ENCODE measurements at regions not wholly inside any gene's neighbourhood (a gene's known extent, or its start where the extent isn't known, plus 50 kb on each side); places are given as distances from the start of the nearest gene placed in this dataset.
"Not testable (repeated sequence)": the region's sequence is repeated elsewhere in the genome, so short reads cannot be mapped to it uniquely, and the experiment has no call there.

GRCh38 chr6:144897441-144897921, 612.3 kb downstream of the UTRN start:
- no peak overlapping the region for H3K4me3 Mint-ChIP-seq
- peaks cover 1% of the 10 kb centered on the region for H3K36me3 Mint-ChIP-seq
- no peak for ATAC-seq
- no peak overlapping the region for H3K27ac Mint-ChIP-seq
- peaks cover under 1% of the 10 kb centered on the region for H3K9me3 Mint-ChIP-seq
- H3K27me3 Mint-ChIP-seq: peaks cover 10% of the 10 kb centered on the region
- H3K4me1 Mint-ChIP-seq: no peaks in the 10 kb centered on the region

DNA sequence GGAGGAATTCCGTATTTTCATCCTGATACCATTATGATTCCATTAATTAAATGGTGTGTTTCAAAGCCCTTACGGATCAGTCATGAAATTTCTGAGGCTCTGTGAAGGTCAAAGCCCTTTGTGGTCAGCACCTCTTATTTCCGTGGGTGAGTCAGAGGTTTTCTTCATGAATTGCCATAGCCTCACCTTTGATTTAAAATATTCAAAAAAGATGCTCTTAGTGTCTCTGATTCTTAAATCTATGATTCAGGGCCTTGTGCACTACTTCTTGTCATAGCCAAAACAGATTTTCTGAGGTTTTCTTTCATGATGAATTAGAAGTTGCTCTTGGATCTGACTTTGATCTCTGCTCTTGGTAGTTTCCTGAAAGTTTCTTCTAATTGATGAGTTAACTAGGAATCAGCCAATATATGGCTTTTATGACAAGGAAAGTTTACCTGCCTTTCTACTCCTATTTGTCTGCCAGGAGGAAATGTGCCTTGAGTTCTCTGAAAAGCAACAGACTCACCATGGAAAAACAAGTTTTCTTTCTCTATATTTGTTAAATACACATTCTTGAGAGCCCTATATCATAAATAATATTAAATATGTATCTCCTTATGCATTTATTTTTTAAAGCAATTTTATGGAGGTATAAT, 613.0 kb downstream of the UTRN start:
- no peak overlapping the region for H3K4me3 Mint-ChIP-seq
- H3K4me1 Mint-ChIP-seq: no peaks in the 10 kb centered on the region
- no peak for ATAC-seq
- H3K27me3 Mint-ChIP-seq: peaks cover 17% of the 10 kb centered on the region
- peaks cover 8% of the 10 kb centered on the region for H3K36me3 Mint-ChIP-seq
- peaks cover 7% of the 10 kb centered on the region for H3K9me3 Mint-ChIP-seq
- no peak overlapping the region for H3K27ac Mint-ChIP-seq

- H3K4me1 Mint-ChIP-seq: no peaks in the 10 kb centered on the region
- peaks cover 8% of the 10 kb centered on the region for H3K36me3 Mint-ChIP-seq
- H3K27me3 Mint-ChIP-seq: peaks cover 22% of the 10 kb centered on the region
- no peak overlapping the region for H3K4me3 Mint-ChIP-seq
- H3K9me3 Mint-ChIP-seq: peaks cover 7% of the 10 kb centered on the region
- no peak for ATAC-seq
- no peak overlapping the region for H3K27ac Mint-ChIP-seq
Measured at GRCh38 chr6:144898741-144899140, 613.6 kb downstream of the UTRN start.

DNA sequence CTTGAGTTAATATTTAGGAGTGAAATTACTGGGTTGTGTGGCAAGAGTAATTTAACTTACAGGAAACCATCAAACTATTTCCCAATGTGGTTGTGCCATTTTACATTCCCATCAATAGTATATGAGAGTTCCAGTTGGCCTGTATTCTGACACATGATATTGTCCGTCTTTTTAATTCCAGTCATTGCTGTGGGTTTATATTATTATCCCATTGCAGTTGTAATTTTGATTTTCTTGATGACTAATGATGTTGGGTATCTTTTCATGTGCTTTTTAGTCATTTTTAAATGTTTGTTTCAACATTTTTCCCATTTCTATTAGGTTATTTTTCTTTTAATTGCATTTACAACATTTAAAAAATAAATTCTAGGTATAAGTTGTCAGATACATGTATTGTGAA, 614.0 kb downstream of the UTRN start:
- peaks cover 7% of the 10 kb centered on the region for H3K9me3 Mint-ChIP-seq
- H3K4me1 Mint-ChIP-seq: no peaks in the 10 kb centered on the region
- no peak for ATAC-seq
- peaks cover 8% of the 10 kb centered on the region for H3K36me3 Mint-ChIP-seq
- H3K27ac Mint-ChIP-seq: no peak overlapping the region
- H3K27me3 Mint-ChIP-seq: peaks cover 22% of the 10 kb centered on the region
- H3K4me3 Mint-ChIP-seq: no peak overlapping the region

DNA sequence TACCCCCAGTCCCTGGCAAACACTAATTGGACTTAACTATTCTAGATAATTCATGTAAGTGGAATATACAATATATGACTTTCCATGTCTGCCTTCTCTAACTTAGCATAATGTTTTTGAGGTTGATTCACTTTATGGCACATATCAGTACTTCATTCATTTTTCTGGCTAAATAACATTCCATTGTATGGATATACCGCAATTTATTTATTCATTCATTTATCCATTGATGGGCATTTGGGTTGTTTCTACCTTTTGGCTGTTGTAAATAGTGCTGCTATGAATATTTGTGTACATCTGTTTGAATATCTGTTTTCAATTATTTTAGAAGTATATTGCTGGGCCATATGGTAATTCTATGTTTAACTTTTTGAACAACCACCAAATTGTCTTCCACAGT, 616.3 kb downstream of the UTRN start:
- no peaks in the 10 kb centered on the region for H3K4me1 Mint-ChIP-seq
- H3K4me3 Mint-ChIP-seq: no peak overlapping the region
- peaks cover 28% of the 10 kb centered on the region for H3K27me3 Mint-ChIP-seq
- no peak overlapping the region for H3K27ac Mint-ChIP-seq
- H3K36me3 Mint-ChIP-seq: peaks cover 8% of the 10 kb centered on the region
- peaks cover 7% of the 10 kb centered on the region for H3K9me3 Mint-ChIP-seq
- ATAC-seq: no peak

- Mint-ChIP-seq H3K36me3 (peaks cover 2% of the 10 kb centered on the region), H3K9me3 (peaks cover 2% of the 10 kb centered on the region), H3K4me3 (no peak overlapping the region), H3K27ac (no peak overlapping the region), H3K4me1 (no peaks in the 10 kb centered on the region), H3K27me3 (peaks cover 34% of the 10 kb centered on the region)
- ATAC-seq: no peak
Measured at GRCh38 chr6:144908004-144908403, 622.9 kb downstream of the UTRN start.

DNA sequence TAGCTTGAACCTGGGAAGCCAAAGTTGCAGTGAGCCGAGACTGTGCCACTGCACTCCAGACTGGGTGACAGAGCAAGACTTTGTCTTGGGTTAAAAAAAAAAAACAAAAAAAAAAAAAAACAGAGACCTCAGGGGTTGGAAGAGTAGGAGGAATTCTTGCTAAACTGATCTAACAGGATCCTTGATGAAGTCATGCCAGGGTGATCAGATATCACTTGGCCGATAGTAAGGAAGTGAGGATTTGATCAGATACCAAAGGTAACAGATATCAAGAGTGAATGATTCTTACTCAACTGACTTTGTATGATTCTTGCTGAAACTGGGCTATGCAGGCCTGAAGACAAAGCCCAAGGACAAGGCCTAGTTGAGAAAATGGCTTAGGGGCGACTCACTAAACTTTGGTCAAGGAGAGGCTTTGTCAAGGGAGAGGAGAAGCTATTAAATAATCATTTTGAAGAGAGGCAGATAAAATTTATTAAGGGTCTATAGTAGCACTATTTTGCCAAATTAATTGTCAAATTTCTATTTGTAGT, 624.7 kb downstream of the UTRN start:
- peaks cover 29% of the 10 kb centered on the region for H3K27me3 Mint-ChIP-seq
- no peak overlapping the region for H3K4me3 Mint-ChIP-seq
- H3K36me3 Mint-ChIP-seq: no peaks in the 10 kb centered on the region
- no peaks in the 10 kb centered on the region for H3K4me1 Mint-ChIP-seq
- H3K27ac Mint-ChIP-seq: no peak overlapping the region
- H3K9me3 Mint-ChIP-seq: no peaks in the 10 kb centered on the region
- no peak for ATAC-seq

DNA sequence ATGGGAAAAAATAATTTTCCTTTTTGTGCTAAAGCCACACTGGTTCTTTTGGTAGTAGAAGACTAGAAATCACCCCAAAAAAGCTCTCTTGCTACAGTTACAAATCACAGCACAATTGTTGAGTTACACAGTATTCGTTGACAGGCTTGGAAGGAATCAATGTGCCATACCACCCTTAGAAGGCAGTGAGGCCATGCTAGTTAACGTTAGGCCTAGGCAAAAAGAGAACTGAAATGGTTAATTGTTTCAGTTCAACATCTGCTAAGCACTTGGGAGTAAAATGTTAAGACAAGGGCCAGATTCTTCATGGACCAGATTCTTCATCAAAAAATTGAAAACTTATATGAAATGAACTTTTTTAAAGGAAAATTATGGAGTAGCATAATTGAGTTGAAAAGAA, 626.2 kb downstream of the UTRN start:
- Mint-ChIP-seq H3K4me1 (no peaks in the 10 kb centered on the region), H3K27ac (no peak overlapping the region), H3K4me3 (no peak overlapping the region), H3K9me3 (no peaks in the 10 kb centered on the region), H3K36me3 (no peaks in the 10 kb centered on the region), H3K27me3 (peaks cover 38% of the 10 kb centered on the region)
- no peak for ATAC-seq

DNA sequence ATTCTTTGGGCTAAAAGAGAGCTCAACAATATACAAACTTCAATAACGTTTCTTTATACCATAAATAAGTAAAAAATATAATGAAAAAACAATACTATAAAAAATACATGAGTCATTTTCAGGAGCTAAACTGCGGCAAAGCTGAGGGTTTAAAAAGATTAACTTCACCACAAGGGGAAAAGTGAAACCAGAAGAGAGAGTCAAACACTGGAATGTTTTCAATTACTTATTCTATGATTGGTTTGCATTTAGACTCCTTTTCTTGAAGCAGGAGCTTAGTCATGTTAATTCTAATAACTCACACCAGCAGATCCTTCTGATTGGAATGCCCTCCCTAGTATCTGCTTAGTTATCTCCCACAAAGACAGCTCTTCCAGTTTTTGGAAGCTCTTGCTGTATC, 627.3 kb downstream of the UTRN start:
- H3K27me3 Mint-ChIP-seq: peaks cover 31% of the 10 kb centered on the region
- no peaks in the 10 kb centered on the region for H3K9me3 Mint-ChIP-seq
- no peak overlapping the region for H3K4me3 Mint-ChIP-seq
- H3K36me3 Mint-ChIP-seq: no peaks in the 10 kb centered on the region
- ATAC-seq: no peak
- no peaks in the 10 kb centered on the region for H3K4me1 Mint-ChIP-seq
- no peak overlapping the region for H3K27ac Mint-ChIP-seq

- peaks cover 17% of the 10 kb centered on the region for H3K27me3 Mint-ChIP-seq
- H3K4me3 Mint-ChIP-seq: no peak overlapping the region
- no peaks in the 10 kb centered on the region for H3K9me3 Mint-ChIP-seq
- no peak for ATAC-seq
- H3K27ac Mint-ChIP-seq: no peak overlapping the region
- no peaks in the 10 kb centered on the region for H3K36me3 Mint-ChIP-seq
- H3K4me1 Mint-ChIP-seq: no peaks in the 10 kb centered on the region
Measured at GRCh38 chr6:144918073-144918472, 632.9 kb downstream of the UTRN start.

DNA sequence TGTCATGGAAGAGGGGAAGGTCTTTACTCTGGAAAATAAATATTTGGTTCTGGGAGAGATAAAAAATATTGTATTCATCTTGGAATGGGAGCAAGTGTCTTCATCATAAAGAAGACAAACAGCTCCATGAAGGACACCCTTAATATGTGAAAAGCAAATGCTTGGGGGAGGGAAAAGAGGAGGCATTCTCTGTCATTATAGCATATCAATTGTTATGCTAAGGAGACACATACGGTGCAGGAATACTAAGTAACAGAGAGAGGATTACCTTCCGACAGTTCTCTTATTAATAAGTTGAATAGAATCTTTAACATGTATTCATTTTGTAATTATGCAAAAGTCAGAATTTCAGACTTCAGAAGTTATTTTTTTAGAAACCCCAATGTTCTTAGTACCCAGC, 634.4 kb downstream of the UTRN start:
- Mint-ChIP-seq H3K27me3 (peaks cover 17% of the 10 kb centered on the region), H3K4me1 (no peaks in the 10 kb centered on the region), H3K4me3 (no peak overlapping the region), H3K36me3 (no peaks in the 10 kb centered on the region), H3K9me3 (no peaks in the 10 kb centered on the region), H3K27ac (no peak overlapping the region)
- no peak for ATAC-seq

DNA sequence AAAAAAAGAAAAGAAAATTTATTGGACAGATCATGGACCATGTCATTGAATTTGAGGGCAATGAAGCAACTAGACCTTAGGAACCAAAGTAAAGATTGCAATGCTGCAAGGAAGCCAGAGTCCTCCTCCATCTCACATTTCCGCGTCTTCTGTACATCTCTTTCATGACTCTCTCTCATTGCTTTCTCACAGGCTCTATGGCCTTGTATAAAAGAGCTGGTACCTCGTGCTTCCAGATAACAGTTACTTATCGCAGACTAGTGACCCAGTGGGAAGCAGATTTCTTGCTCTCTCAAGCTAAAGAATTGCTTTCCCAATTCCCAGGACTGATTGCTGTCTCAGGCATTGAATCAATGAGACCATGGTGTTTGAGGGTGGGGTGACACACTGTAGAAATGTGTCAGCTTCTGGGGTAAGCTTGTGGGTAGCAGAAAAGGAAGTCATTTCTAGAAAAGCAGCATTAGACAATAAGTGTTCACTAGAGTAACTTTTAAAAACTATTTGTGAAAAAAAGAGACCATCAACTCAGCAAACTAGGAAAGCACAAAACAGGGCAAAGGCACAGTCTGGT, 635.3 kb downstream of the UTRN start:
- no peaks in the 10 kb centered on the region for H3K4me1 Mint-ChIP-seq
- peaks cover 10% of the 10 kb centered on the region for H3K27me3 Mint-ChIP-seq
- H3K9me3 Mint-ChIP-seq: no peaks in the 10 kb centered on the region
- no peak overlapping the region for H3K27ac Mint-ChIP-seq
- H3K4me3 Mint-ChIP-seq: no peak overlapping the region
- no peak for ATAC-seq
- H3K36me3 Mint-ChIP-seq: no peaks in the 10 kb centered on the region

DNA sequence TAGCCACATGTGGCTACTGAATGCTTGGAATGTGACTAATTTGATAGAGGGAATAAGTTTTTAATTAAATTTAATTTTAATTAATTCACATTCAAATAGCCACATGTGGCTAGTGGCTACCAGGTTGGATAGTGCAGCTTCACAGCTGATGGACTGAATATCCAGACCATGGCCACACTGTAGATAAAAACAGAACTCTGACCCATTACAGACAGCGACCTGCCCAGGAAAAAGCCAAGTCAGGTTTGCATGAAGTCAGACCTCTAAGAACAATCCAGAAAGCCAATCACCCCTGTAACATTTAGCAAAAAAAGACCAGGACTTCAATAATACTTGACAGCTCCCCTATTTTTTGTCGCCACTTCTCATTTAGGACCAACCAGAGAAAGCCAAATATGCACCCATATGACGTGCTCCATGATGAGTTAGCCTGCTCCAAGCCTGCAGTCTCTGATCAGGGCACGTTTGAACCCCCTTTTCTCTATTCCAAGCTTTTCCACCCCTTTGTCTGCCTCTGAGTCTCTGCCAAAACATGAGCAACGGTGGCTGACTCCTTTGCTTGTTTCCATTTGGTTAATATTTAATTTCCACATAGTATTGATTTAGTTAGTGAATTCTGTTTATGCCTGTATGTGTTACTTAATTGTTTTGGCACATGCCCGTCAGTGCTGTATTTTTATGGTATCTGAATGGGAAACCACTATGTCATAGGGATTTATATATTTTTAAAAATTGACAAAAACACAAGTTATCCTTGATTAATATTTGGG, 636.3 kb downstream of the UTRN start:
- Mint-ChIP-seq H3K4me3 (no peak overlapping the region), H3K27ac (no peak overlapping the region), H3K27me3 (peaks cover under 1% of the 10 kb centered on the region), H3K4me1 (no peaks in the 10 kb centered on the region), H3K36me3 (no peaks in the 10 kb centered on the region), H3K9me3 (no peaks in the 10 kb centered on the region)
- no peak for ATAC-seq

GRCh38 chr6:144922120-144922722, 637.1 kb downstream of the UTRN start:
- Mint-ChIP-seq H3K27ac (no peak overlapping the region), H3K27me3 (no peaks in the 10 kb centered on the region), H3K4me3 (no peak overlapping the region), H3K36me3 (no peaks in the 10 kb centered on the region), H3K9me3 (no peaks in the 10 kb centered on the region), H3K4me1 (no peaks in the 10 kb centered on the region)
- ATAC-seq: peak; percentile 51

- not testable (repeated sequence) for H3K9me3 Mint-ChIP-seq, H3K36me3 Mint-ChIP-seq, ATAC-seq, H3K27ac Mint-ChIP-seq, H3K4me1 Mint-ChIP-seq, H3K27me3 Mint-ChIP-seq, H3K4me3 Mint-ChIP-seq
Measured at GRCh38 chr6:144922771-144923490, 637.8 kb downstream of the UTRN start.

Data from stimulated activated memory B cell treated with anti-CD40 and anti-IgM and Interleukin-4, amounts not matched to agents 10 μg/mL and 1 μg/mL and 100 μg/mL, for 72 hours (primary cell).